ENCODE measurements at regions not wholly inside any gene's neighbourhood (a gene's known extent, or its start where the extent isn't known, plus 50 kb on each side); places are given as distances from the start of the nearest gene placed in this dataset.

DNA sequence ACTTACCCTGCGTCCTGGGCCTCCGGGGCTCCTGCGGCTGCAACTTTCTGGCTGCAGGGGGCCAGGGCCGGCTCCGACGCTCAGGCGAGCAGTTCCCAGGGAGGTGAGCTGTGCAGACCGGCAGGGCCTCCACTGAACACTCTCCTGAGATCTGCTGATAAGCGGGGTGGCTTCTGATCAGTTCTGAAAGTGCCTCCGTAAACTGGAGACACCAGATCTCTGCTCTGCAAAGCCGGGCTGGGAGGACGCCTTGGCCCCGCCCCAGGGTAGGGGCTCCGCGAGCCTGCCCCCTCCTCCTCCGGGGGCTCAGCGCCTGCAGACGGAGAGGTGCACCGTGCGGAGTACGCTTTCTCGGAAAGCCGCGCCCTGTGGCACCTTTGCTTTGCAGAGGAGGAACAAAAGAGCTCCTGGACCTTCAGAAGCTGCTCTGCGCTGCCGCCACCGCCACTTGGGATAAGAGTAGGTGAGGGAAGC lies 141.3 kb upstream of the VKORC1L1 start:
- peak overlapping the region; percentile 71 for H3K9ac ChIP-seq (ENCODE audit: low read length)
- no peak overlapping the region for H4K5ac ChIP-seq (ENCODE audit: low read length)
- WGBS (ENCODE audit: extremely low coverage, insufficient coverage, low lambda C conversion rate): no CpG with 5 or more reads among the region's 27 CpGs
- no peak overlapping the region for H2BK5ac ChIP-seq (ENCODE audit: low read length)
- no peak overlapping the region for H3K23ac ChIP-seq (ENCODE audit: low read length)
- H3K36me3 ChIP-seq (ENCODE audit: control insufficient read depth, insufficient read depth, low read length): no peaks in the 10 kb centered on the region
- H3K56ac ChIP-seq (ENCODE audit: low read length): peak overlapping the region; percentile 82
- H4K8ac ChIP-seq (ENCODE audit: low read depth, low read length): peak overlapping the region; percentile 76
- H3K79me2 ChIP-seq (ENCODE audit: control insufficient read depth, insufficient read depth, low read length): no peaks in the 10 kb centered on the region
- no peak overlapping the region for H3K4ac ChIP-seq (ENCODE audit: low read depth, low read length)
- no peak overlapping the region for H2AK5ac ChIP-seq (ENCODE audit: low read length)
- no peak overlapping the region for H3K27ac ChIP-seq (ENCODE audit: low read depth, low read length)
- peak overlapping the region; percentile 70 for H3K4me2 ChIP-seq (ENCODE audit: low read length)
- no peak overlapping the region for H2BK120ac ChIP-seq (ENCODE audit: low read depth, low read length)
- H2BK15ac ChIP-seq (replicated peaks; ENCODE audit: low read depth): no peak overlapping the region
- no peaks in the 10 kb centered on the region for H3K27me3 ChIP-seq (ENCODE audit: insufficient read depth, low read length, poor library complexity)
- H3K4me1 ChIP-seq (ENCODE audit: control insufficient read depth, low read depth, low read length): no peaks in the 10 kb centered on the region
- peak; percentile 79 for DNase-seq
- H3K18ac ChIP-seq (ENCODE audit: low read length): no peak overlapping the region
- no peaks in the 10 kb centered on the region for H3K79me1 ChIP-seq (ENCODE audit: low read length)
- H3K4me3 ChIP-seq (ENCODE audit: low read length): peak overlapping the region; percentile 22

- no CpG with 5 or more reads among the region's 2 CpGs for WGBS (ENCODE audit: extremely low coverage, insufficient coverage, low lambda C conversion rate)
These were observed 128.5 kb upstream of the VKORC1L1 start for GRCh38 chr7:65744406-65744805.

GRCh38 chr7:65746398-65746669 lies 126.5 kb upstream of the VKORC1L1 start:
- H3K9ac ChIP-seq (ENCODE audit: low read length): no peak overlapping the region
- no peak for DNase-seq
- no peak overlapping the region for H2BK120ac ChIP-seq (ENCODE audit: low read depth, low read length)
- H3K23ac ChIP-seq (ENCODE audit: low read length): no peak overlapping the region
- no peaks in the 10 kb centered on the region for H3K4me1 ChIP-seq (ENCODE audit: control insufficient read depth, low read depth, low read length)
- H3K27me3 ChIP-seq (ENCODE audit: insufficient read depth, low read length, poor library complexity): no peaks in the 10 kb centered on the region
- H3K18ac ChIP-seq (ENCODE audit: low read length): no peak overlapping the region
- no peak overlapping the region for H3K4me3 ChIP-seq (ENCODE audit: low read length)
- no peak overlapping the region for H3K27ac ChIP-seq (ENCODE audit: low read depth, low read length)
- H4K5ac ChIP-seq (ENCODE audit: low read length): no peak overlapping the region
- H2BK5ac ChIP-seq (ENCODE audit: low read length): no peak overlapping the region
- H3K79me2 ChIP-seq (ENCODE audit: control insufficient read depth, insufficient read depth, low read length): peaks cover 2% of the 10 kb centered on the region
- no peak overlapping the region for H2AK5ac ChIP-seq (ENCODE audit: low read length)
- H3K36me3 ChIP-seq (ENCODE audit: control insufficient read depth, insufficient read depth, low read length): no peaks in the 10 kb centered on the region
- H2BK15ac ChIP-seq (replicated peaks; ENCODE audit: low read depth): no peak overlapping the region
- no peak overlapping the region for H4K8ac ChIP-seq (ENCODE audit: low read depth, low read length)
- H3K4ac ChIP-seq (ENCODE audit: low read depth, low read length): no peak overlapping the region
- WGBS (ENCODE audit: extremely low coverage, insufficient coverage, low lambda C conversion rate): no CpG with 5 or more reads among the region's 3 CpGs
- no peaks in the 10 kb centered on the region for H3K79me1 ChIP-seq (ENCODE audit: low read length)
- no peak overlapping the region for H3K56ac ChIP-seq (ENCODE audit: low read length)
- H3K4me2 ChIP-seq (ENCODE audit: low read length): no peak overlapping the region

More at GRCh38 chr7:65744406-65744805, 128.5 kb upstream of the VKORC1L1 start:
- Histone ChIP-seq H3K56ac (ENCODE audit: low read length) (no peak overlapping the region), H2BK15ac (replicated peaks; ENCODE audit: low read depth) (no peak overlapping the region), H3K4me3 (ENCODE audit: low read length) (no peak overlapping the region), H3K9ac (ENCODE audit: low read length) (no peak overlapping the region), H3K79me1 (ENCODE audit: low read length) (no peaks in the 10 kb centered on the region), H3K4me2 (ENCODE audit: low read length) (no peak overlapping the region), H4K5ac (ENCODE audit: low read length) (no peak overlapping the region), H3K4ac (ENCODE audit: low read depth, low read length) (no peak overlapping the region), H2BK120ac (ENCODE audit: low read depth, low read length) (no peak overlapping the region), H3K36me3 (ENCODE audit: control insufficient read depth, insufficient read depth, low read length) (no peaks in the 10 kb centered on the region), H3K18ac (ENCODE audit: low read length) (no peak overlapping the region), H3K23ac (ENCODE audit: low read length) (no peak overlapping the region), H4K8ac (ENCODE audit: low read depth, low read length) (no peak overlapping the region), H3K4me1 (ENCODE audit: control insufficient read depth, low read depth, low read length) (no peaks in the 10 kb centered on the region), H2BK5ac (ENCODE audit: low read length) (no peak overlapping the region), H3K79me2 (ENCODE audit: control insufficient read depth, insufficient read depth, low read length) (no peaks in the 10 kb centered on the region), H3K27me3 (ENCODE audit: insufficient read depth, low read length, poor library complexity) (no peaks in the 10 kb centered on the region), H2AK5ac (ENCODE audit: low read length) (no peak overlapping the region), H3K27ac (ENCODE audit: low read depth, low read length) (no peak overlapping the region)
- no peak for DNase-seq

GRCh38 chr7:65749039-65749438 lies 123.8 kb upstream of the VKORC1L1 start:
- Histone ChIP-seq H3K4me3 (ENCODE audit: low read length) (no peak overlapping the region), H3K36me3 (ENCODE audit: control insufficient read depth, insufficient read depth, low read length) (no peaks in the 10 kb centered on the region), H2BK15ac (replicated peaks; ENCODE audit: low read depth) (no peak overlapping the region), H2AK5ac (ENCODE audit: low read length) (no peak overlapping the region), H2BK5ac (ENCODE audit: low read length) (no peak overlapping the region), H3K18ac (ENCODE audit: low read length) (no peak overlapping the region), H2BK120ac (ENCODE audit: low read depth, low read length) (no peak overlapping the region), H3K4me2 (ENCODE audit: low read length) (no peak overlapping the region), H3K4ac (ENCODE audit: low read depth, low read length) (no peak overlapping the region), H3K27me3 (ENCODE audit: insufficient read depth, low read length, poor library complexity) (no peaks in the 10 kb centered on the region), H3K27ac (ENCODE audit: low read depth, low read length) (no peak overlapping the region), H3K23ac (ENCODE audit: low read length) (no peak overlapping the region), H4K5ac (ENCODE audit: low read length) (no peak overlapping the region), H3K79me1 (ENCODE audit: low read length) (no peaks in the 10 kb centered on the region), H3K56ac (ENCODE audit: low read length) (no peak overlapping the region), H4K8ac (ENCODE audit: low read depth, low read length) (no peak overlapping the region), H3K9ac (ENCODE audit: low read length) (no peak overlapping the region), H3K79me2 (ENCODE audit: control insufficient read depth, insufficient read depth, low read length) (peaks cover 15% of the 10 kb centered on the region), H3K4me1 (ENCODE audit: control insufficient read depth, low read depth, low read length) (no peaks in the 10 kb centered on the region)
- no peak for DNase-seq
- WGBS (ENCODE audit: extremely low coverage, insufficient coverage, low lambda C conversion rate): no CpG with 5 or more reads among the region's 4 CpGs

- no peak overlapping the region for H4K5ac ChIP-seq (ENCODE audit: low read length)
- H3K36me3 ChIP-seq (ENCODE audit: control insufficient read depth, insufficient read depth, low read length): no peaks in the 10 kb centered on the region
- H3K4me2 ChIP-seq (ENCODE audit: low read length): no peak overlapping the region
- H3K18ac ChIP-seq (ENCODE audit: low read length): no peak overlapping the region
- no peak overlapping the region for H2BK15ac ChIP-seq (replicated peaks; ENCODE audit: low read depth)
- H4K8ac ChIP-seq (ENCODE audit: low read depth, low read length): no peak overlapping the region
- no peaks in the 10 kb centered on the region for H3K4me1 ChIP-seq (ENCODE audit: control insufficient read depth, low read depth, low read length)
- no peak overlapping the region for H2AK5ac ChIP-seq (ENCODE audit: low read length)
- H3K4ac ChIP-seq (ENCODE audit: low read depth, low read length): no peak overlapping the region
- no peak overlapping the region for H3K23ac ChIP-seq (ENCODE audit: low read length)
- no peak for DNase-seq
- no peak overlapping the region for H3K4me3 ChIP-seq (ENCODE audit: low read length)
- WGBS (ENCODE audit: extremely low coverage, insufficient coverage, low lambda C conversion rate): no CpG with 5 or more reads among the region's 12 CpGs
- no peaks in the 10 kb centered on the region for H3K27me3 ChIP-seq (ENCODE audit: insufficient read depth, low read length, poor library complexity)
- no peak overlapping the region for H3K56ac ChIP-seq (ENCODE audit: low read length)
- no peak overlapping the region for H2BK120ac ChIP-seq (ENCODE audit: low read depth, low read length)
- H3K27ac ChIP-seq (ENCODE audit: low read depth, low read length): no peak overlapping the region
- no peak overlapping the region for H2BK5ac ChIP-seq (ENCODE audit: low read length)
- H3K79me2 ChIP-seq (ENCODE audit: control insufficient read depth, insufficient read depth, low read length): peaks cover 16% of the 10 kb centered on the region
- H3K9ac ChIP-seq (ENCODE audit: low read length): no peak overlapping the region
- H3K79me1 ChIP-seq (ENCODE audit: low read length): no peaks in the 10 kb centered on the region
These were observed 123.4 kb upstream of the VKORC1L1 start for GRCh38 chr7:65749518-65749917.

GRCh38 chr7:65750511-65751344 lies 122.1 kb upstream of the VKORC1L1 start:
- H3K23ac ChIP-seq (ENCODE audit: low read length): no peak overlapping the region
- no peak overlapping the region for H2AK5ac ChIP-seq (ENCODE audit: low read length)
- peaks cover 16% of the 10 kb centered on the region for H3K79me2 ChIP-seq (ENCODE audit: control insufficient read depth, insufficient read depth, low read length)
- H2BK15ac ChIP-seq (replicated peaks; ENCODE audit: low read depth): no peak overlapping the region
- peak overlapping the region; percentile 89 for H3K9ac ChIP-seq (ENCODE audit: low read length)
- peak overlapping the region; percentile 39 for H3K27ac ChIP-seq (ENCODE audit: low read depth, low read length)
- peak overlapping the region; percentile 88 for H3K4me3 ChIP-seq (ENCODE audit: low read length)
- no peaks in the 10 kb centered on the region for H3K4me1 ChIP-seq (ENCODE audit: control insufficient read depth, low read depth, low read length)
- peak overlapping the region; percentile 43 for H3K18ac ChIP-seq (ENCODE audit: low read length)
- peak overlapping the region; percentile 87 for H3K4ac ChIP-seq (ENCODE audit: low read depth, low read length)
- no peaks in the 10 kb centered on the region for H3K36me3 ChIP-seq (ENCODE audit: control insufficient read depth, insufficient read depth, low read length)
- H3K27me3 ChIP-seq (ENCODE audit: insufficient read depth, low read length, poor library complexity): no peaks in the 10 kb centered on the region
- H3K79me1 ChIP-seq (ENCODE audit: low read length): no peaks in the 10 kb centered on the region
- WGBS (ENCODE audit: extremely low coverage, insufficient coverage, low lambda C conversion rate): no CpG with 5 or more reads among the region's 69 CpGs
- peak overlapping the region; percentile 94 for H3K56ac ChIP-seq (ENCODE audit: low read length)
- peak overlapping the region; percentile 65 for H3K4me2 ChIP-seq (ENCODE audit: low read length)
- no peak overlapping the region for H4K5ac ChIP-seq (ENCODE audit: low read length)
- H2BK120ac ChIP-seq (ENCODE audit: low read depth, low read length): no peak overlapping the region
- H2BK5ac ChIP-seq (ENCODE audit: low read length): no peak overlapping the region
- peak; percentile 94 for DNase-seq
- H4K8ac ChIP-seq (ENCODE audit: low read depth, low read length): peak overlapping the region; percentile 57

Measured in mesendoderm (in vitro differentiated cells).